Spinal cord (tissue), 9 donors: ENCODE measurements at regions not wholly inside any gene's neighbourhood (a gene's known extent, or its start where the extent isn't known, plus 50 kb on each side); places are given as distances from the start of the nearest gene placed in this dataset.

Experiments used
- DNase-seq, 6 donors: peaks; one replicate each; pipeline versions ENCODE4 v3.0.0 to v3.0.0-alpha.2; 2013 to 2015; ENCODE audit warnings: low spot score in 6 of 6, low read depth in 4 of 6
- H3K27ac ChIP-seq: one replicate; pipeline ENCODE4 v1.5.1; 2013; ENCODE audit warnings: low read depth, low read length, control low read depth
- H3K27me3 ChIP-seq: one replicate; pipeline ENCODE4 v1.6.1; 2013; ENCODE audit warnings: low read length; ENCODE audit not compliant: control insufficient read depth, insufficient read depth
- H3K36me3 ChIP-seq: one replicate; pipeline ENCODE4 v1.6.1; 2013; ENCODE audit warnings: low read length; ENCODE audit not compliant: control insufficient read depth, insufficient read depth
- H3K4me1 ChIP-seq: one replicate; pipeline ENCODE4 v1.6.1; 2013; ENCODE audit warnings: low read length; ENCODE audit not compliant: control insufficient read depth, insufficient read depth
- H3K4me3 ChIP-seq: one replicate; pipeline ENCODE4 v1.5.1; 2013; ENCODE audit warnings: low read depth, low read length, control low read depth
- H3K9me3 ChIP-seq: one replicate; pipeline ENCODE4 v1.6.1; 2013; ENCODE audit warnings: low read length; ENCODE audit not compliant: control insufficient read depth, insufficient read depth
- WGBS: methylation state at CpG from one replicate; pipeline ENCODE4 v1.1.5; 2013; ENCODE audit warnings: missing lambda C conversion rate; ENCODE audit not compliant: insufficient coverage; 5-methylcytosine and 5-hydroxymethylcytosine counted together
- donor health status: healthy.

DNA sequence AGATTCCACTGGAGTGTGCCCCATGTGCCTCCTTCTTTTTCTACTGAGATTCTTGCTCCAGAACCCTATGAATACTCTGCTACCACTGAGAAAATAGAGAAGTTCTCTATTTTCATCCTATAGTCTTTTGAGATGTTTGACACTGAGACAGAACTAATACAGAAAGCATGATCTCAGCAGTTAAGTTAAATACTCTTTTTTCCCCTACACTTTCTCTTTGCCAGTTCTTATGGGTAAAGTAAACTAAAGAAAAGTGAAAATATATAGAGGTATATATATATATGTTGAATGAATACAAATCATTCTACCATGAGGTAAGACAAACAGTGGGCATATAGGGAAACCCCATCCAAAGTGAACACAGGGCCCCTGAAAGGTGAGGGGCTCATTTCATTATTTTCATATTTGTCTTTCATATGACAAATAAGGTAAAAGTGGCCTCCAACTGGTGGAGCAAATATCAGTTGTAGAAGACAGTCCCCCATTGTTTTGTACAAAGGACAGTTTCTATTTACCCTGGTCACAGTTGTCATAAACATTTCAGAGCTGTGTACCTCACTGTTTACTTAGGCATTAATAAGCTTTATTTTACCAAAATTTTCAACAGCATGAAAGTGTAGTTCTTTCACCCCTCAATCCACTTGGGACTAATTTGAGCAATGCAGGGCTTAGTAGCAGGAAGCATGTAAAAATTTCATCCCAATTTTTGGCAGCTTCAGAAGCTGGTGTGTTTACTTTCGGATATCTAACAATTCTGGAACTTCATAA, 188.3 kb upstream of the MARCKS start:
- Histone ChIP-seq H3K27me3 (no peaks in the 10 kb centered on the region), H3K27ac (no peak overlapping the region), H3K4me1 (peaks cover 4% of the 10 kb centered on the region), H3K4me3 (no peak overlapping the region), H3K36me3 (no peaks in the 10 kb centered on the region), H3K9me3 (no peaks in the 10 kb centered on the region)
- 89% methylated on average over 1 of the region's 1 CpG for WGBS
- no peak for DNase-seq

GRCh38 chr6:113669606-113670005, 187.5 kb upstream of the MARCKS start:
- Histone ChIP-seq H3K9me3 (no peaks in the 10 kb centered on the region), H3K27me3 (no peaks in the 10 kb centered on the region), H3K4me3 (no peak overlapping the region), H3K27ac (peak overlapping the region; percentile 37), H3K36me3 (no peaks in the 10 kb centered on the region), H3K4me1 (peaks cover 4% of the 10 kb centered on the region)
- DNase-seq: no peak
- 44% methylated on average over 1 of the region's 2 CpGs for WGBS

DNA sequence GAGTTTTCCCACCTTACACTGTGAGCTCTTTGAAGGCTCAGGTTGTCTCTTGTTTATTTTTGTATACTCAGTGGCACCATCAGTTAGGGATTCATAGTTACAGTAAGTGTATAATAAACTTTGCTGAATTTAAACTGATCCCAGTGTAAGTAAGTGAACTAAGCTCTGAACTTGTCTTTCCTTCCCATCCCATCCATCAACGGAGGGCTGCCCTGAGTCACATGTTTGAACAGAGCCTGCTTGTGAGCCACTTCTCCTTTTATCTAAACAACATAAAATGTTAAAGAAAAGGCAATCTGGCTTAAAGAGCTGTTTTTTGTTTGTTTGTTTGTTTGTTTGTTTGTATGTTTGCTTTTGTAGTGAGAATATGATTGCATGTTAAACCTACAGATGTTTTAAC, 185.7 kb upstream of the MARCKS start:
- no peak overlapping the region for H3K4me3 ChIP-seq

GRCh38 chr6:113672491-113673149, 184.5 kb upstream of the MARCKS start:
- Histone ChIP-seq H3K27me3 (no peaks in the 10 kb centered on the region), H3K27ac (peak overlapping the region; percentile 42), H3K4me3 (peak overlapping the region; percentile 9), H3K9me3 (no peaks in the 10 kb centered on the region), H3K36me3 (no peaks in the 10 kb centered on the region), H3K4me1 (peaks cover 4% of the 10 kb centered on the region)
- WGBS: 38% methylated on average over 8 of the region's 8 CpGs
- DNase-seq: peak; percentile 21 to 93 (median 36)

More for the DNA sequence above, 185.7 kb upstream of the MARCKS start:
- Histone ChIP-seq H3K4me1 (peaks cover 4% of the 10 kb centered on the region), H3K27ac (no peak overlapping the region), H3K36me3 (no peaks in the 10 kb centered on the region), H3K27me3 (no peaks in the 10 kb centered on the region), H3K9me3 (no peaks in the 10 kb centered on the region)
- DNase-seq: no peak
- no CpG with 5 or more reads among the region's 1 CpG for WGBS

GRCh38 chr6:113674075-113674474, 183.1 kb upstream of the MARCKS start:
- Histone ChIP-seq H3K27ac (no peak overlapping the region), H3K4me3 (no peak overlapping the region), H3K36me3 (no peaks in the 10 kb centered on the region), H3K27me3 (no peaks in the 10 kb centered on the region), H3K4me1 (peaks cover 4% of the 10 kb centered on the region), H3K9me3 (no peaks in the 10 kb centered on the region)
- 63% methylated on average over 4 of the region's 4 CpGs for WGBS
- DNase-seq: peak in 1 of 6 donors; percentile 33

GRCh38 chr6:113676057-113676456, 181.1 kb upstream of the MARCKS start:
- no peak for DNase-seq
- Histone ChIP-seq H3K27me3 (no peaks in the 10 kb centered on the region), H3K4me3 (no peak overlapping the region), H3K36me3 (no peaks in the 10 kb centered on the region), H3K9me3 (no peaks in the 10 kb centered on the region), H3K4me1 (peaks cover 7% of the 10 kb centered on the region), H3K27ac (no peak overlapping the region)
- no CpG with 5 or more reads among the region's 4 CpGs for WGBS

DNA sequence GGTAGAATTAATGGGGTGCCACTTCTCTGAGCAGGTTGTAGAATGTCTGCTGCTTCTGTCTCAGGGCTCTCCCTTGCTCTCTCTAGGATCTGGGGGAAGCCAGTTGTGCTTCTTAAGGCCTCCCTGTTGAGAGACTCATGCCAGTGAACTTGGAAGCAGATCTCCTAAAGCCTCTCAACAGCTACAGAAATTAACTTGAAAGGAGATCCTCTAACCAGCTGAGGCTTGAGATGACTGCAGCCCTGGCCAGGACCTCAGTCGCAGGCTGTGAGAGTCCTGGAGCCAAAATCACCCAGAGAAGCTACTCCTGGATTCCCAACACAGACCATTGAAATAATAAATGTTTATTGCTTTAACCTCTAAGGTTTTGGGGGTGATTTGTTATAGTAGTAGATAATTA, 180.2 kb upstream of the MARCKS start:
- no CpG with 5 or more reads among the region's 1 CpG for WGBS
- Histone ChIP-seq H3K4me1 (peaks cover 7% of the 10 kb centered on the region), H3K9me3 (no peaks in the 10 kb centered on the region), H3K27ac (no peak overlapping the region), H3K36me3 (no peaks in the 10 kb centered on the region), H3K4me3 (no peak overlapping the region), H3K27me3 (no peaks in the 10 kb centered on the region)
- DNase-seq: no peak

DNA sequence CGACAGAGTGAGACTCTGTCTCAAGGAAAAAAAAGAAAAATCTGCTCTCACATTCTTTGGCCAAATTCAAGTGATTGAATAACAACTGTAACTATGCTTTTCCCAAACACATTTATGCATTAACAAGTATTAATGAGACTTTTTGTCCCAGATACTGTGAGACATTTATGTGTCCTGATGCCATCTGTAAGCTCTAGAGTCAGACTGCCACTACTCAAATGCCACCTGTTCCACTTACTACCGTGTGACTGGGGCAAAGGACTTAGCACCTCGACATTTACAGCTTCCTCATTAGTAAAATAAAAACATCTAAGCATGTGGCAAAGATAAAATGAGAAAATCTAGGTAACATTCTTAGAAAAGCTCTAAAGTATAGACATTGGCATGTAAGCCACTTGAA, 178.1 kb upstream of the MARCKS start:
- no peak overlapping the region for H3K4me3 ChIP-seq
- H3K4me1 ChIP-seq: peaks cover 3% of the 10 kb centered on the region
- H3K36me3 ChIP-seq: no peaks in the 10 kb centered on the region
- no peaks in the 10 kb centered on the region for H3K9me3 ChIP-seq
- H3K27me3 ChIP-seq: no peaks in the 10 kb centered on the region
- DNase-seq: no peak
- no peak overlapping the region for H3K27ac ChIP-seq
- 80% methylated on average over 1 of the region's 3 CpGs for WGBS

DNA sequence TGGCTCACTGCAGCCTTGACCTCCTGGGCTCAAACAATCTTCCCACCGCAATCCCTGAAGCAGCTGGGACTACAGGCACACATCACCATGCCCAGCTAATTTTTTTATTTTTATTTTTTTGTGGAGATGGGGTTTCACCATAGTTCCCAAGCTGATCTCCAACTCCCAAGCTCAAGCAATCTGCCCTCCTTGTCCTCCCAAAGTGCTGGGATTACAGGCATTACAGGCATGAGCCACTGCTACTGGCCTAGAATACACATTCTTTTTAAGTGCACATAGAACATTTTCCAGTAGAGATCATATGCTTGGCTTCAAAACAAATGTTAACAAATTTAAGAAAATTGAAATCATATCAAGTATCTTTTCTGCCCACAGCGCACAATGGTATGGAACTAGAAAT, 176.8 kb upstream of the MARCKS start:
- peaks cover 3% of the 10 kb centered on the region for H3K4me1 ChIP-seq
- no peak overlapping the region for H3K4me3 ChIP-seq
- H3K36me3 ChIP-seq: no peaks in the 10 kb centered on the region
- no peaks in the 10 kb centered on the region for H3K27me3 ChIP-seq
- H3K9me3 ChIP-seq: no peaks in the 10 kb centered on the region
- no peak for DNase-seq
- WGBS: no CpG with 5 or more reads among the region's 2 CpGs
- no peak overlapping the region for H3K27ac ChIP-seq

DNA sequence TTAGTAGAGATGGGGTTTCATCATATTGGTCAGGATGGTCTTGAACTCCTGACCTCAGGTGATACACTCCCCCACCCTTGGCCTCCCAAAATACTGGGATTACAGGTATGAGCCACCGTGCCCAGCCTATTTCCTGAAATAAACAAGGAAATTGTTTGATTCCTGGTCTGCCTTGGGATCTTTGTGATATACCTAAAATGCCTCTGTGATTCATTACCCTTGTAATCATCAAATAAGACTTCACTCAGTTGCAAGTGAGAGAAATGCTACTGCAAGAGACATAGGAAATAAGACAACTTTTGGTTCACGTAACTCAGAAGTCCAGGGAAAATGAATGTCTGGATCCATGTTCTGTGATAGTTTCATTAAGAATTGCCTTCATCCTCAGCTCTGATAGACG, 173.2 kb upstream of the MARCKS start:
- WGBS: 83% methylated on average over 1 of the region's 3 CpGs
- Histone ChIP-seq H3K9me3 (no peaks in the 10 kb centered on the region), H3K4me3 (no peak overlapping the region), H3K36me3 (no peaks in the 10 kb centered on the region), H3K27me3 (no peaks in the 10 kb centered on the region), H3K4me1 (peaks cover 3% of the 10 kb centered on the region), H3K27ac (no peak overlapping the region)
- DNase-seq: no peak
